Ishikawa (cell line): ENCODE measurements at regions not wholly inside any gene's neighbourhood (a gene's known extent, or its start where the extent isn't known, plus 50 kb on each side); places are given as distances from the start of the nearest gene placed in this dataset.

Experiments used
- CEBPB ChIP-seq: IDR thresholded peaks from 2 replicates; pipeline ENCODE4 v1.6.1; 2012
- CREB1 ChIP-seq: IDR thresholded peaks from 2 replicates; pipeline ENCODE4 v1.6.1; 2012; ENCODE audit warnings: low read depth
- EGR1 ChIP-seq: IDR thresholded peaks from 2 replicates; pipeline ENCODE4 v1.6.1; 2012
- EP300 ChIP-seq: IDR thresholded peaks from 2 replicates; pipeline ENCODE4 v1.6.1; 2012; ENCODE audit warnings: borderline replicate concordance
- FOXM1 ChIP-seq: IDR thresholded peaks from 2 replicates; pipeline ENCODE4 v1.6.1; 2012; ENCODE audit warnings: low read depth, borderline replicate concordance
- NFIC ChIP-seq: IDR thresholded peaks from 2 replicates; pipeline ENCODE4 v1.6.1; 2012
- RAD21 ChIP-seq: IDR thresholded peaks from 2 replicates; pipeline ENCODE4 v1.6.1; 2012; ENCODE audit warnings: low read depth
- TAF1 ChIP-seq: IDR thresholded peaks from 2 replicates; pipeline ENCODE4 v1.6.1; 2012; ENCODE audit warnings: low read depth, mild to moderate bottlenecking
- TCF12 ChIP-seq: IDR thresholded peaks from 2 replicates; pipeline ENCODE4 v1.6.1; 2012; ENCODE audit warnings: low read depth
- TEAD4 ChIP-seq: IDR thresholded peaks from 2 replicates; pipeline ENCODE4 v1.6.1; 2012
- YY1 ChIP-seq: IDR thresholded peaks from 2 replicates; pipeline ENCODE4 v1.6.1; 2012; ENCODE audit warnings: low read depth
- ZBTB7A ChIP-seq: IDR thresholded peaks from 2 replicates; pipeline ENCODE4 v1.6.1; 2012; ENCODE audit warnings: low read depth
- TF ChIP-seq, protein P1 (sequence below): IDR thresholded peaks from 2 replicates; pipeline ENCODE4 v1.6.1; 2012
- TF ChIP-seq, protein P2 (sequence below): IDR thresholded peaks from 2 replicates; pipeline ENCODE4 v1.6.1; 2012; ENCODE audit warnings: low read depth, mild to moderate bottlenecking
- TF ChIP-seq, protein P3 (sequence below): IDR thresholded peaks from 2 replicates; pipeline ENCODE4 v1.6.1; 2012

DNA sequence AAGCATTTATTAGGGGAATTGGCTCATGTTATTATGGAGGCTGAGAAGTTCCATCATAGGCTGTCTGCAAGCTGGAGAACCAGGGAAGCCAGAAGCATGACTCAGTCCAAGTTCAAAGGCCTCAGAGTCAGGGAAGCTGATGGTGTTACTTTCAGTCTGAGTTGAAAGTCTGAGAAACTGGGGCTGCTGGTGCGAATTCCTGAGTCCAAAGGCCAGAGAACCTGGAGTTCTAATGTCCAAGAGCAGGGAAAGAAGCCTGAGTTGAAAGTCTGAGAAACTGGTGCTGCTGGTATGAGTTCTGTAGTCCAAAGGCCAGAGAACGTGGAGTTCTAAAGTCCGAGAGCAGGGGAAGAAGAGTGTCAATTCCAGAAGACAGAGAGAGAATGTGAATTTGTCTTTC lies 641.1 kb downstream of the ISL1 start:
- TF ChIP-seq EP300, result no peak
- TF ChIP-seq FOXM1, result no peak
- no peak for TF ChIP-seq CEBPB
- no peak for TF ChIP-seq TAF1
- no peak for TF ChIP-seq RAD21
- TF ChIP-seq NFIC, result no peak
- TF ChIP-seq, protein P1, sequence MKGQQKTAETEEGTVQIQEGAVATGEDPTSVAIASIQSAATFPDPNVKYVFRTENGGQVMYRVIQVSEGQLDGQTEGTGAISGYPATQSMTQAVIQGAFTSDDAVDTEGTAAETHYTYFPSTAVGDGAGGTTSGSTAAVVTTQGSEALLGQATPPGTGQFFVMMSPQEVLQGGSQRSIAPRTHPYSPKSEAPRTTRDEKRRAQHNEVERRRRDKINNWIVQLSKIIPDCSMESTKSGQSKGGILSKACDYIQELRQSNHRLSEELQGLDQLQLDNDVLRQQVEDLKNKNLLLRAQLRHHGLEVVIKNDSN, result no peak
- TF ChIP-seq TEAD4, result no peak
- no peak for TF ChIP-seq ZBTB7A
- no peak for TF ChIP-seq TCF12
- TF ChIP-seq, protein P2, sequence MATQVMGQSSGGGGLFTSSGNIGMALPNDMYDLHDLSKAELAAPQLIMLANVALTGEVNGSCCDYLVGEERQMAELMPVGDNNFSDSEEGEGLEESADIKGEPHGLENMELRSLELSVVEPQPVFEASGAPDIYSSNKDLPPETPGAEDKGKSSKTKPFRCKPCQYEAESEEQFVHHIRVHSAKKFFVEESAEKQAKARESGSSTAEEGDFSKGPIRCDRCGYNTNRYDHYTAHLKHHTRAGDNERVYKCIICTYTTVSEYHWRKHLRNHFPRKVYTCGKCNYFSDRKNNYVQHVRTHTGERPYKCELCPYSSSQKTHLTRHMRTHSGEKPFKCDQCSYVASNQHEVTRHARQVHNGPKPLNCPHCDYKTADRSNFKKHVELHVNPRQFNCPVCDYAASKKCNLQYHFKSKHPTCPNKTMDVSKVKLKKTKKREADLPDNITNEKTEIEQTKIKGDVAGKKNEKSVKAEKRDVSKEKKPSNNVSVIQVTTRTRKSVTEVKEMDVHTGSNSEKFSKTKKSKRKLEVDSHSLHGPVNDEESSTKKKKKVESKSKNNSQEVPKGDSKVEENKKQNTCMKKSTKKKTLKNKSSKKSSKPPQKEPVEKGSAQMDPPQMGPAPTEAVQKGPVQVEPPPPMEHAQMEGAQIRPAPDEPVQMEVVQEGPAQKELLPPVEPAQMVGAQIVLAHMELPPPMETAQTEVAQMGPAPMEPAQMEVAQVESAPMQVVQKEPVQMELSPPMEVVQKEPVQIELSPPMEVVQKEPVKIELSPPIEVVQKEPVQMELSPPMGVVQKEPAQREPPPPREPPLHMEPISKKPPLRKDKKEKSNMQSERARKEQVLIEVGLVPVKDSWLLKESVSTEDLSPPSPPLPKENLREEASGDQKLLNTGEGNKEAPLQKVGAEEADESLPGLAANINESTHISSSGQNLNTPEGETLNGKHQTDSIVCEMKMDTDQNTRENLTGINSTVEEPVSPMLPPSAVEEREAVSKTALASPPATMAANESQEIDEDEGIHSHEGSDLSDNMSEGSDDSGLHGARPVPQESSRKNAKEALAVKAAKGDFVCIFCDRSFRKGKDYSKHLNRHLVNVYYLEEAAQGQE, result no peak
- no peak for TF ChIP-seq YY1
- no peak for TF ChIP-seq CREB1

DNA sequence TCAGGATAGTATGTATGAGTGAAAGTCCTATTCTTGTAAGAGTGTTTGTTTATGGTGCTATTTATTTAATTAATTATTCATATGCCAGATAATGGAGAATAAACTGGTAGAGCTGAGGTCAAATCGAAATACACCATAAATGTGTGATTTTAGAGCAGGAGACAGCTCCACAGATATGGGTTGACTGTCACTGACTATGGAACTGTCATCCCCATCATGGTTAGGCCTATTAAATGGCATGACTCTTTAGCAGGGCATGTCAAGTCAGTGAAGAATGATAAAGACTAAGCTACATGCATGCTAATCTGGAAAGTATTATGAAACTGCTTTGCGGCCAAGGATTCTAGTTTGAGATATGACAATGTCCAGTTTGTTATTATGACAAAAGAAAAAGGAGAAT lies 658.6 kb downstream of the ISL1 start:
- TF ChIP-seq ZBTB7A (no peak), CEBPB (no peak), YY1 (no peak), RAD21 (no peak), EP300 (no peak), FOXM1 (no peak), EGR1 (no peak), TCF12 (no peak)
- TF ChIP-seq, protein P1, result no peak
- TF ChIP-seq, protein P3, sequence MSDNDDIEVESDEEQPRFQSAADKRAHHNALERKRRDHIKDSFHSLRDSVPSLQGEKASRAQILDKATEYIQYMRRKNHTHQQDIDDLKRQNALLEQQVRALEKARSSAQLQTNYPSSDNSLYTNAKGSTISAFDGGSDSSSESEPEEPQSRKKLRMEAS, result no peak
- TF ChIP-seq, protein P2, result no peak

DNA sequence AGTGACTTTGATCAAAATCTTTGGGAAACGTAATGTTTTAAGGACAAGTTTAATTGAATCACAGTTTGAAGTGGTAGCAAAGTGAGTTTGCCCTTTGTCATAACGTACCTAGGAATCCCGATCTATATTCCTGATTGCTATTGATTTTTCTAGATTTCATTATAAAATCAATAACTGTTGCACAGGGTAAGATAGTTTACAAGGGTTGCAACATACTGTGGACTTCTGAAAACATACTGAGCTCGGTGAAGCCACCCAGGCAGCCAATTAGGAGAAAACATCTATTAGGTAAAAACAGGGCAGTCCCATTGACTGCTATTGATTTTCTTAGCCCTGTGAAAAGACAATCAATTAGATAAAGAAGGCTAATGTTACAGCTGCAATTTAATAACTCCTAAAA lies 659.9 kb downstream of the ISL1 start:
- no peak for TF ChIP-seq YY1
- TF ChIP-seq FOXM1, result no peak
- TF ChIP-seq, protein P2, result no peak
- TF ChIP-seq EP300, result no peak
- no peak for TF ChIP-seq NFIC
- TF ChIP-seq EGR1, result no peak
- no peak for TF ChIP-seq TEAD4
- no peak for TF ChIP-seq ZBTB7A
- no peak for TF ChIP-seq CEBPB
- TF ChIP-seq, protein P3, result no peak
- TF ChIP-seq CREB1, result no peak

DNA sequence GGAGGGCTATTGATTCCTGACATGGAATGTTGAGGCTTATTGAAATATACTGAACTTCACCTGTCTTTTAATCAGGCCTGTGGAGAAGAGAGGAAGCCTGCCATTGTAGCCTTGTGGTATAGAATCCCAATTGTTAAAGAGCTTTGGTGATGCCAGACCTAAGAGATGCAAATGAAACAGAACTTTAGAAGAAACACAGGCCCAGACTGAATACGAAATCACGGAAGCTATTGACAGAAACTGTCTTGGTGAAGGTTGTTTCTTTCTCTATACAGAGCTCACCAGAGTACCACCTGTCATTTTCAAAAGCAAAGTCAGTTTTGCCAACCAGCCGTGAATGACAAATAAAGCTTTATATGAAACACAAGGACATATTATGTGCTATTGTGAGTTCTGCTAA lies 660.3 kb downstream of the ISL1 start:
- TF ChIP-seq TEAD4, result no peak
- TF ChIP-seq EP300, result no peak
- no peak for TF ChIP-seq TCF12

DNA sequence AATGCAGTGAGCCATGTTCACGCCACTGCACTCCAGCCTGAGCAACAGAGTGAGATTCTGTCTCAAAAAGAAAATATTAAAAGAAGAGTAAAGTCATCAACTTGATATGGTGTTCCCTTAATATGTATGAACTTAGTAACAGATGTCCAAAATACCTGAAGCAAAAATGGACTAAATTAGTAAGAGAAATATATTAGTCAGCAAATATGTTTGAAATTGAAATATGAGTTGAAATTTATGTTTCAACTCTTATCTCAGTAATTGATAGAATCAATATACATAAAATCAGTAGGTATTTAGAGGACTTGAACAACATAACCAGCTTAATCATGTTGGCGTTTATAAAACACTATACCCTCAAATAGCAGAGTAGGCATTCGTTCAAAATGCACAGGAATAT lies 668.5 kb downstream of the ISL1 start:
- TF ChIP-seq FOXM1 (no peak), ZBTB7A (no peak), TEAD4 (no peak), EP300 (no peak), EGR1 (no peak), CEBPB (no peak)
- TF ChIP-seq, protein P3, result no peak
- TF ChIP-seq, protein P1, result no peak
